ENCODE measurements at regions not wholly inside any gene's neighbourhood (a gene's known extent, or its start where the extent isn't known, plus 50 kb on each side); places are given as distances from the start of the nearest gene placed in this dataset.

GRCh38 chr7:152511736-152512135 is 75.9 kb upstream of the KMT2C start:
- TF ChIP-seq CTCF (conservative IDR thresholded peaks at IDR 0.05; ENCODE audit: low read depth, low read length) (no peak), POLR2A (IDR thresholded peaks at IDR 0.05; ENCODE audit: low read depth, low read length) (no peak), RAD21 (IDR thresholded peaks at IDR 0.05; ENCODE audit: low read length) (no peak), SMC3 (IDR thresholded peaks at IDR 0.05; ENCODE audit: low read depth, low read length) (no peak), RCOR1 (IDR thresholded peaks at IDR 0.05; ENCODE audit: insufficient replicate concordance, low read length) (no peak), MXI1 (IDR thresholded peaks at IDR 0.05; ENCODE audit: borderline replicate concordance, low read depth, low read length) (no peak), RFX5 (IDR thresholded peaks at IDR 0.05; ENCODE audit: low read depth, low read length) (no peak), NFE2L2 (IDR thresholded peaks at IDR 0.05; ENCODE audit: low read depth, low read length) (no peak), MAZ (IDR thresholded peaks at IDR 0.05; ENCODE audit: borderline replicate concordance, low read depth, low read length) (no peak), USF2 (IDR thresholded peaks at IDR 0.05; ENCODE audit: low read depth, low read length) (no peak), FOS (IDR thresholded peaks at IDR 0.05; ENCODE audit: low read depth, low read length) (no peak), CEBPB (IDR thresholded peaks at IDR 0.05; ENCODE audit: low read depth, low read length) (no peak)
